Astrocyte (in vitro differentiated cells and primary cell): ENCODE measurements at regions not wholly inside any gene's neighbourhood (a gene's known extent, or its start where the extent isn't known, plus 50 kb on each side); places are given as distances from the start of the nearest gene placed in this dataset.

ENCODE experiments used
- EZH2 ChIP-seq: IDR thresholded peaks from 2 replicates; pipeline ENCODE4 v1.6.1; 2012; ENCODE audit warnings: mild to moderate bottlenecking, low read length, inconsistent platforms; ENCODE audit not compliant: insufficient read depth
- TF ChIP-seq, protein P1 (sequence below): IDR thresholded peaks from 2 replicates; pipeline ENCODE4 v1.5.1; 2011; ENCODE audit warnings: low read depth, mild to moderate bottlenecking, inconsistent platforms, low read length, moderate library complexity; ENCODE audit not compliant: insufficient read depth

DNA sequence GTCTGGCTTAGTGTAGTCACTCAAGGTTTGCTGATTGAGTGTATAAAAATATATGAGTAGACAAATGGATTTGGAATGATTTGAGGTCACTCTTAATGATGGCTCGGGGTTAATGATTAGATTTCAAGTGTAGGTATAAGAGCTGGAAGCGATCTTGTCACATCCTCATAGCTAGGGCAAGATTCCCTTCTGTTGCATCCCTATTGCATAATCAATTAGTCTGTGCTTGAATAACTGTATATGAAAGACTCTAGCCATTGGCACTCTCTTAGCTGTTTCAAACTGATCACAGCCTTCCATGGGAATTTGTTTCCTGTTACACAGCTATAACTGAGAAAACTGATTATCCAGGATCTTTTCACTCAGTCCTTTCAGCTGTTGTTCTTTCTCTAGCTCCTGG is 811.6 kb downstream of the TLE4 start:
- TF ChIP-seq, protein P1, sequence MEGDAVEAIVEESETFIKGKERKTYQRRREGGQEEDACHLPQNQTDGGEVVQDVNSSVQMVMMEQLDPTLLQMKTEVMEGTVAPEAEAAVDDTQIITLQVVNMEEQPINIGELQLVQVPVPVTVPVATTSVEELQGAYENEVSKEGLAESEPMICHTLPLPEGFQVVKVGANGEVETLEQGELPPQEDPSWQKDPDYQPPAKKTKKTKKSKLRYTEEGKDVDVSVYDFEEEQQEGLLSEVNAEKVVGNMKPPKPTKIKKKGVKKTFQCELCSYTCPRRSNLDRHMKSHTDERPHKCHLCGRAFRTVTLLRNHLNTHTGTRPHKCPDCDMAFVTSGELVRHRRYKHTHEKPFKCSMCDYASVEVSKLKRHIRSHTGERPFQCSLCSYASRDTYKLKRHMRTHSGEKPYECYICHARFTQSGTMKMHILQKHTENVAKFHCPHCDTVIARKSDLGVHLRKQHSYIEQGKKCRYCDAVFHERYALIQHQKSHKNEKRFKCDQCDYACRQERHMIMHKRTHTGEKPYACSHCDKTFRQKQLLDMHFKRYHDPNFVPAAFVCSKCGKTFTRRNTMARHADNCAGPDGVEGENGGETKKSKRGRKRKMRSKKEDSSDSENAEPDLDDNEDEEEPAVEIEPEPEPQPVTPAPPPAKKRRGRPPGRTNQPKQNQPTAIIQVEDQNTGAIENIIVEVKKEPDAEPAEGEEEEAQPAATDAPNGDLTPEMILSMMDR: no peak
- TF ChIP-seq EZH2: no peak
